ENCODE measurements at regions not wholly inside any gene's neighbourhood (a gene's known extent, or its start where the extent isn't known, plus 50 kb on each side); places are given as distances from the start of the nearest gene placed in this dataset.

GRCh38 chr9:31089549-31090221 lies 1294.8 kb upstream of the ACO1 start:
- no peaks in the 10 kb centered on the region for H3K4me1 ChIP-seq
- H3K27me3 ChIP-seq, result no peaks in the 10 kb centered on the region
- DNase-seq, result no peak
- H3K9me3 ChIP-seq, result no peaks in the 10 kb centered on the region
- no peak overlapping the region for H3K27ac ChIP-seq
- no peak overlapping the region for H3K4me3 ChIP-seq (replicated peaks in 1 of 3)
- intact Hi-C loops (cut with DNase I), result no loop called here
- no peaks in the 10 kb centered on the region for H3K36me3 ChIP-seq
- TF ChIP-seq CTCF (IDR thresholded peaks at IDR 0.05) (no peak), POLR2A (IDR thresholded peaks at IDR 0.05) (no peak)

- no peaks in the 10 kb centered on the region for H3K4me1 ChIP-seq
- no peaks in the 10 kb centered on the region for H3K36me3 ChIP-seq
- no peaks in the 10 kb centered on the region for H3K9me3 ChIP-seq
- DNase-seq, result no peak
- intact Hi-C loops (cut with DNase I), result no loop called here
- no peak overlapping the region for H3K27ac ChIP-seq
- H3K27me3 ChIP-seq, result no peaks in the 10 kb centered on the region
- WGBS, 2 donors, result 88 to 89% methylated on average over 1 of the region's 1 CpG
- TF ChIP-seq POLR2A (IDR thresholded peaks at IDR 0.05), result no peak
- no peak overlapping the region for H3K4me3 ChIP-seq (replicated peaks in 1 of 3)
Measured at GRCh38 chr9:31100311-31100710, 1284.1 kb upstream of the ACO1 start.

GRCh38 chr9:31103836-31104235 lies 1280.6 kb upstream of the ACO1 start:
- Histone ChIP-seq H3K4me1 (no peaks in the 10 kb centered on the region), H3K27me3 (no peaks in the 10 kb centered on the region), H3K4me3 (replicated peaks in 1 of 3) (no peak overlapping the region), H3K9me3 (no peaks in the 10 kb centered on the region), H3K27ac (no peak overlapping the region), H3K36me3 (no peaks in the 10 kb centered on the region)
- no peak for DNase-seq
- TF ChIP-seq POLR2A (IDR thresholded peaks at IDR 0.05), result no peak
- no peak for TF ChIP-seq CTCF (IDR thresholded peaks at IDR 0.05)
- intact Hi-C loops (cut with DNase I), result no loop called here

- Histone ChIP-seq H3K4me1 (no peaks in the 10 kb centered on the region), H3K36me3 (no peaks in the 10 kb centered on the region), H3K9me3 (no peaks in the 10 kb centered on the region), H3K27me3 (no peaks in the 10 kb centered on the region), H3K27ac (no peak overlapping the region), H3K4me3 (replicated peaks in 1 of 3) (no peak overlapping the region)
- no peak for TF ChIP-seq CTCF (IDR thresholded peaks at IDR 0.05)
- no peak for TF ChIP-seq POLR2A (IDR thresholded peaks at IDR 0.05)
- intact Hi-C loops (cut with DNase I), result no loop called here
- WGBS, 2 donors, result 67 to 68% methylated on average over 4 of the region's 4 CpGs
- DNase-seq, result no peak
Measured at GRCh38 chr9:31104249-31104648, 1280.2 kb upstream of the ACO1 start.

- Histone ChIP-seq H3K9me3 (no peaks in the 10 kb centered on the region), H3K27me3 (no peaks in the 10 kb centered on the region), H3K36me3 (no peaks in the 10 kb centered on the region), H3K27ac (no peak overlapping the region), H3K4me1 (no peaks in the 10 kb centered on the region), H3K4me3 (replicated peaks in 1 of 3) (no peak overlapping the region)
- DNase-seq, result no peak
- TF ChIP-seq CTCF (IDR thresholded peaks at IDR 0.05) (no peak), POLR2A (IDR thresholded peaks at IDR 0.05) (no peak)
- intact Hi-C loops (cut with DNase I), result no loop called here
Measured at GRCh38 chr9:31112491-31112890, 1272.0 kb upstream of the ACO1 start.

GRCh38 chr9:31114346-31114745 lies 1270.1 kb upstream of the ACO1 start:
- H3K27me3 ChIP-seq, result no peaks in the 10 kb centered on the region
- H3K9me3 ChIP-seq, result no peaks in the 10 kb centered on the region
- H3K27ac ChIP-seq, result no peak overlapping the region
- no peak for DNase-seq
- intact Hi-C loops (cut with DNase I), result no loop called here
- 85 to 88% methylated on average over 1 of the region's 1 CpG for WGBS, 2 donors
- no peak overlapping the region for H3K4me3 ChIP-seq (replicated peaks in 1 of 3)
- TF ChIP-seq CTCF (IDR thresholded peaks at IDR 0.05) (no peak), POLR2A (IDR thresholded peaks at IDR 0.05) (no peak)
- no peaks in the 10 kb centered on the region for H3K4me1 ChIP-seq
- H3K36me3 ChIP-seq, result no peaks in the 10 kb centered on the region

All from thyroid gland (tissue), 4 donors.